ENCODE measurements at regions not wholly inside any gene's neighbourhood (a gene's known extent, or its start where the extent isn't known, plus 50 kb on each side); places are given as distances from the start of the nearest gene placed in this dataset.

GRCh38 chr5:89388872-89389271, 505.9 kb upstream of the MEF2C start:
- H2BK20ac ChIP-seq (ENCODE audit: low read depth, low read length): no peak overlapping the region
- ChIA-PET POLR2A (ENCODE audit: unreplicated experiment) (no interaction called here), CTCF (no interaction called here)

More at GRCh38 chr5:89388872-89389271, 505.9 kb upstream of the MEF2C start:
- Histone ChIP-seq H4K8ac (ENCODE audit: low read depth in 2 of 2, low read length in 2 of 2) (no peak overlapping the region), H3K9ac (ENCODE audit: low read depth, low read length) (no peak overlapping the region), H3K79me1 (ENCODE audit: low read depth in 1 of 2, low read length in 2 of 2) (no peaks in the 10 kb centered on the region), H4K20me1 (ENCODE audit: insufficient read depth, low read length) (no peaks in the 10 kb centered on the region), H3K9me1 (ENCODE audit: insufficient read depth, low read length) (no peaks in the 10 kb centered on the region), H2BK120ac (ENCODE audit: low read depth, low read length) (no peak overlapping the region), H3K27me3 (ENCODE audit: control insufficient read depth, insufficient read depth, low read length) (no peaks in the 10 kb centered on the region), H3K4me1 (ENCODE audit: control insufficient read depth, insufficient read depth, low read length) (no peaks in the 10 kb centered on the region), H4K91ac (ENCODE audit: insufficient read depth, low read depth, low read length) (no peak overlapping the region), H2AK5ac (ENCODE audit: low read depth, low read length) (no peak overlapping the region), H4K5ac (ENCODE audit: low read depth, low read length) (no peak overlapping the region), H3K56ac (ENCODE audit: extremely low read depth, insufficient read depth, low read length) (no peak overlapping the region), H2BK15ac (ENCODE audit: low read depth, low read length) (no peak overlapping the region), H3K18ac (ENCODE audit: low read depth, low read length) (no peak overlapping the region), H3K23ac (ENCODE audit: low read depth, low read length) (no peak overlapping the region), H3K4me2 (ENCODE audit: low read depth, low read length) (no peak overlapping the region), H2AFZ (replicated peaks; ENCODE audit: low read length, poor library complexity) (no peak overlapping the region), H2AK9ac (replicated peaks; ENCODE audit: low read depth, low read length, poor library complexity) (no peak overlapping the region), H3K4me3 (ENCODE audit: insufficient read depth, low read depth, low read length) (no peak overlapping the region), H3K14ac (replicated peaks; ENCODE audit: low read depth, low read length) (no peak overlapping the region), H3K9me3 (ENCODE audit: control insufficient read depth, insufficient read depth, low read length) (no peaks in the 10 kb centered on the region), H3K4ac (ENCODE audit: low read depth, low read length) (no peak overlapping the region), H2BK5ac (ENCODE audit: low read depth, low read length, poor library complexity, severe bottlenecking) (no peak overlapping the region), H3K36me3 (ENCODE audit: control insufficient read depth, insufficient read depth, low read length) (no peaks in the 10 kb centered on the region), H3K27ac (ENCODE audit: insufficient read depth, low read length) (no peak overlapping the region)
- BruUV-seq (replicated peaks): no TSS peak
- intact Hi-C loops (cut with micrococcal nuclease) (no loop called here), dilution Hi-C loops (cut with HindIII; ENCODE audit: low sequenced_read_pairs, unreplicated experiment) (no loop called here), in situ Hi-C loops (cut with MboI; ENCODE audit: low sequenced_read_pairs) (no loop called here)
- DNase-seq (no peak), ATAC-seq (ENCODE audit: low read depth) (no peak)
- WGBS, 2 experiments (ENCODE audit: extremely low coverage in 2 of 2, insufficient read length in 1 of 2): no CpG with 5 or more reads among the region's 2 CpGs
- TF ChIP-seq FOS (IDR thresholded peaks at IDR 0.05; ENCODE audit: low read depth, low read length): no peak
- no peak for TF ChIP-seq SMC3 (IDR thresholded peaks at IDR 0.05; ENCODE audit: low read depth, low read length)
- no peak for TF ChIP-seq NFE2L2 (IDR thresholded peaks at IDR 0.05; ENCODE audit: low read depth, low read length)
- TF ChIP-seq USF2 (IDR thresholded peaks at IDR 0.05; ENCODE audit: low read depth, low read length): no peak
- no peak for TF ChIP-seq MXI1 (IDR thresholded peaks at IDR 0.05; ENCODE audit: borderline replicate concordance, low read depth, low read length)
- TF ChIP-seq CEBPB (IDR thresholded peaks at IDR 0.05; ENCODE audit: low read depth, low read length): no peak
- no peak for TF ChIP-seq ELK1 (IDR thresholded peaks at IDR 0.05; ENCODE audit: borderline replicate concordance, low read depth, low read length)
- no peak for TF ChIP-seq POLR2A (IDR thresholded peaks at IDR 0.05; ENCODE audit: low read depth, low read length)
